ENCODE measurements at regions not wholly inside any gene's neighbourhood (a gene's known extent, or its start where the extent isn't known, plus 50 kb on each side); places are given as distances from the start of the nearest gene placed in this dataset.
"Not testable (repeated sequence)": the region's sequence is repeated elsewhere in the genome, so short reads cannot be mapped to it uniquely, and the experiment has no call there.

DNA sequence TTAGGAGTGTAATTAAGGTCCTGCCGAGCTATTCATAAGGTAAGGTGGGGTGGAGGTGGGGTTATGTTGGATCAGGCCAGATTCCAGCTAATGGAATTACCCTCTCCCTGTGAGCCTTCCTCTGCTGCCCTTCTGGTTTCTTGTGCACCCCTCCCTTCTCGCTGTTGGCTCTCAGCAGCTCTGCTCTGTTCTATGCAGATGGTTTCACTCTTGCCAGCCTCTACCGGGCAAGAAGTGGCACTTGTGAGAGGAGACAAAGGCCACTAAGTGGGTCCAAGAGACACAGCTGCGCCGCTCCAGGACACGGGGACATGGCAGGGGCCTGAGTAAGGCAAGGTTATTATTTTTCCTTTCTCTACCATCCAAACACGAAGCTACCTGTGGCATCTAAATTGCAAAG lies 334.4 kb downstream of the EMP1 start:
- Histone ChIP-seq H3K4me3 (no peak overlapping the region), H3K4me2 (no peak overlapping the region), H3K27ac (no peak overlapping the region), H3K9me3 (no peaks in the 10 kb centered on the region), H3K4me1 (peaks cover 11% of the 10 kb centered on the region)
- FAIRE-seq (no peak), ATAC-seq (no peak), DNase-seq (ENCODE audit: low read depth in 1 of 2, low spot score in 1 of 2) (no peak)
- ChIA-PET POLR2A (no interaction called here), CTCF (interaction anchor here (0.6 to 2.2 kb wide), 6 partner anchors 14 to 458 kb away, joined by 3 to 6 read pairs (median 4); no protein-coding TSS in a partner anchor)
- no peak for TF ChIP-seq NR3C1 (IDR thresholded peaks at IDR 0.05)
- TF ChIP-seq RFX5 (IDR thresholded peaks at IDR 0.05), result no peak
- no peak for TF ChIP-seq CBX2 (IDR thresholded peaks at IDR 0.05; ENCODE audit: borderline replicate concordance, low read depth)
- no peak for TF ChIP-seq HEYL (CRISPR knock-in tag; IDR thresholded peaks at IDR 0.05)
- TF ChIP-seq KDM5A (IDR thresholded peaks at IDR 0.05), result no peak
- WGBS (ENCODE audit: missing lambda C conversion rate), result 60% methylated on average over 7 of the region's 7 CpGs

- Histone ChIP-seq H3K27ac (peak overlapping the region in 1 of 2 experiments; percentile 59; a peak in 2 of 6 replicates), H3K4me1 (peaks cover 18% of the 10 kb centered on the region), H3K4me2 (0 out of 3 replicates have a peak overlapping the region, but pooled peaks have one; percentile 2)
- ATAC-seq (peak in 1 of 2 experiments; percentile 66; a peak in 3 of 6 replicates), DNase-seq (ENCODE audit: low read depth in 1 of 2, low spot score in 1 of 2) (peak in 1 of 2 experiments; percentile 42)
- CTCF ChIA-PET, result interaction anchor here (1.5 kb wide), 1 partner anchor 15 kb away, joined by 4 read pairs; no protein-coding TSS in a partner anchor
- H3K4me3 ChIP-seq, POLR2A ChIA-PET, FAIRE-seq, H3K9me3 ChIP-seq: not testable (repeated sequence)
- 64% methylated on average over 1 of the region's 1 CpG for WGBS (ENCODE audit: missing lambda C conversion rate)
- peak; percentile 62; the same call in 1 of the 2 replicates for TF ChIP-seq GATA3 (IDR thresholded peaks at IDR 0.05; ENCODE audit: borderline replicate concordance)
These were observed 329.8 kb downstream of the EMP1 start for GRCh38 chr12:13526185-13526921.

GRCh38 chr12:13523536-13524307 lies 327.2 kb downstream of the EMP1 start:
- ATAC-seq, result peak in 1 of 2 experiments; percentile 23; a peak in 1 of 6 replicates
- no peak overlapping the region for H3K4me2 ChIP-seq

DNA sequence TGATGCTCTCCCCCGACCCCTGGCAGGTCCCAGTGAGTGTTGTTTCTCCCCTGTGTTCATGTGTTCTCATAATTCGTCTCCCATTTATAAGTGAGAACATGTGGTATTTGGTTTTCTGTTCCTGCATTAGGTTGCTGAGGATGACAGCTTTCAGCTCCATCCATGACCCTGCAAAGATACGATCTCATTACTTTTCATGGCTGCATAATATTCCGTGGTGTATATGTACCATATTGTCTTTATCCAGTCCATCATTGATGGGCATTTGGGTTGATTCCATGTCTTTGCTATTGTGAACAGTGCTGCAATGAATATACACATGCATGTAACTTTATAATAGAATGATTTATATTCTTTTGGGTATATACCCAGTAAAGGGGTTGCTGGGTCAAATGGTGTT lies 321.5 kb downstream of the EMP1 start:
- FAIRE-seq; H3K4me2 ChIP-seq; H3K4me3 ChIP-seq; ATAC-seq; H3K4me1 ChIP-seq; POLR2A ChIA-PET; H3K27ac ChIP-seq; DNase-seq (ENCODE audit: low read depth in 1 of 2, low spot score in 1 of 2): not testable (repeated sequence)
- 20% methylated on average over 4 of the region's 4 CpGs for WGBS (ENCODE audit: missing lambda C conversion rate)
- peaks cover 26% of the 10 kb centered on the region; the same call in 2 of the 3 replicates for H3K9me3 ChIP-seq
- CTCF ChIA-PET, result interaction anchor here (1.4 kb wide), 2 partner anchors 15 to 17 kb away, joined by 3 to 6 read pairs; no protein-coding TSS in a partner anchor

More at GRCh38 chr12:13523536-13524307, 327.2 kb downstream of the EMP1 start:
- FAIRE-seq (no peak), DNase-seq (ENCODE audit: low read depth in 1 of 2, low spot score in 1 of 2) (no peak)
- Histone ChIP-seq H3K9me3 (peaks cover 11% of the 10 kb centered on the region; the same call in 2 of the 3 replicates), H3K4me3 (no peak overlapping the region), H3K27ac (no peak overlapping the region), H3K4me1 (peaks cover 18% of the 10 kb centered on the region)
- CTCF ChIA-PET, result interaction anchor here (0.8 to 1.9 kb wide), 3 partner anchors 11 to 644 kb away, joined by 3 to 15 read pairs (median 4); no protein-coding TSS in a partner anchor
- POLR2A ChIA-PET, result no interaction called here
- 62% methylated on average over 4 of the region's 4 CpGs for WGBS (ENCODE audit: missing lambda C conversion rate)
- TF ChIP-seq ESRRA (IDR thresholded peaks at IDR 0.05; ENCODE audit: borderline replicate concordance, low read length), result no peak
- no peak for TF ChIP-seq CEBPB (IDR thresholded peaks at IDR 0.05)
- no peak for TF ChIP-seq BCL3 (IDR thresholded peaks at IDR 0.05)
- no peak for TF ChIP-seq MAFK (IDR thresholded peaks at IDR 0.05; ENCODE audit: partially characterized antibody)
- TF ChIP-seq EP300 (IDR thresholded peaks at IDR 0.05), result no peak
- no peak for TF ChIP-seq SMC3 (IDR thresholded peaks at IDR 0.05)
- TF ChIP-seq KDM1A (IDR thresholded peaks at IDR 0.05; ENCODE audit: low read depth), result no peak
- TF ChIP-seq CHD4 (IDR thresholded peaks at IDR 0.05; ENCODE audit: borderline replicate concordance), result no peak
- TF ChIP-seq, protein P1, sequence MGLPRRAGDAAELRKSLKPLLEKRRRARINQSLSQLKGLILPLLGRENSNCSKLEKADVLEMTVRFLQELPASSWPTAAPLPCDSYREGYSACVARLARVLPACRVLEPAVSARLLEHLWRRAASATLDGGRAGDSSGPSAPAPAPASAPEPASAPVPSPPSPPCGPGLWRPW (IDR thresholded peaks at IDR 0.05), result no peak
- no peak for TF ChIP-seq RCOR1 (IDR thresholded peaks at IDR 0.05; ENCODE audit: low read depth, low read length)
- TF ChIP-seq ZSCAN20 (CRISPR knock-in tag; IDR thresholded peaks at IDR 0.05), result no peak
- no peak for TF ChIP-seq POLR2AphosphoS2 (conservative IDR thresholded peaks at IDR 0.05; ENCODE audit: low read length)
- no peak for TF ChIP-seq POLR2A (IDR thresholded peaks at IDR 0.05; ENCODE audit: low read length)
- TF ChIP-seq, protein P2, sequence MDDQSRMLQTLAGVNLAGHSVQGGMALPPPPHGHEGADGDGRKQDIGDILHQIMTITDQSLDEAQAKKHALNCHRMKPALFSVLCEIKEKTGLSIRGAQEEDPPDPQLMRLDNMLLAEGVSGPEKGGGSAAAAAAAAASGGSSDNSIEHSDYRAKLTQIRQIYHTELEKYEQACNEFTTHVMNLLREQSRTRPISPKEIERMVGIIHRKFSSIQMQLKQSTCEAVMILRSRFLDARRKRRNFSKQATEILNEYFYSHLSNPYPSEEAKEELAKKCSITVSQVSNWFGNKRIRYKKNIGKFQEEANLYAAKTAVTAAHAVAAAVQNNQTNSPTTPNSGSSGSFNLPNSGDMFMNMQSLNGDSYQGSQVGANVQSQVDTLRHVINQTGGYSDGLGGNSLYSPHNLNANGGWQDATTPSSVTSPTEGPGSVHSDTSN (IDR thresholded peaks at IDR 0.05), result no peak

Measured in A549 (cell line).